ENCODE measurements at regions not wholly inside any gene's neighbourhood (a gene's known extent, or its start where the extent isn't known, plus 50 kb on each side); places are given as distances from the start of the nearest gene placed in this dataset.

GRCh38 chr2:15861898-15862297, 78.5 kb upstream of the MYCN start:
- TF ChIP-seq TSHZ2 (CRISPR knock-in tag; IDR thresholded peaks at IDR 0.05) = no peak
- TF ChIP-seq ZNF70 (CRISPR knock-in tag; IDR thresholded peaks at IDR 0.05) = no peak
- no peak for TF ChIP-seq BACH2 (CRISPR knock-in tag; IDR thresholded peaks at IDR 0.05; ENCODE audit: borderline replicate concordance)
- TF ChIP-seq ARNTL (CRISPR knock-in tag; IDR thresholded peaks at IDR 0.05; ENCODE audit: borderline replicate concordance, low read depth) = no peak
- no peak for TF ChIP-seq ZFP3 (CRISPR knock-in tag; IDR thresholded peaks at IDR 0.05)
- TF ChIP-seq CREB5 (CRISPR knock-in tag; IDR thresholded peaks at IDR 0.05; ENCODE audit: low read depth) = no peak
- TF ChIP-seq ZC3H10 (CRISPR knock-in tag; IDR thresholded peaks at IDR 0.05) = no peak
- TF ChIP-seq PPARA (CRISPR knock-in tag; IDR thresholded peaks at IDR 0.05; ENCODE audit: borderline replicate concordance) = no peak
- TF ChIP-seq PATZ1 (CRISPR knock-in tag; IDR thresholded peaks at IDR 0.05; ENCODE audit: borderline replicate concordance) = no peak
- no peak for TF ChIP-seq RARB (CRISPR knock-in tag; IDR thresholded peaks at IDR 0.05)
- TF ChIP-seq ZFP30 (CRISPR knock-in tag; IDR thresholded peaks at IDR 0.05) = no peak
